ENCODE measurements at regions not wholly inside any gene's neighbourhood (a gene's known extent, or its start where the extent isn't known, plus 50 kb on each side); places are given as distances from the start of the nearest gene placed in this dataset.

DNA sequence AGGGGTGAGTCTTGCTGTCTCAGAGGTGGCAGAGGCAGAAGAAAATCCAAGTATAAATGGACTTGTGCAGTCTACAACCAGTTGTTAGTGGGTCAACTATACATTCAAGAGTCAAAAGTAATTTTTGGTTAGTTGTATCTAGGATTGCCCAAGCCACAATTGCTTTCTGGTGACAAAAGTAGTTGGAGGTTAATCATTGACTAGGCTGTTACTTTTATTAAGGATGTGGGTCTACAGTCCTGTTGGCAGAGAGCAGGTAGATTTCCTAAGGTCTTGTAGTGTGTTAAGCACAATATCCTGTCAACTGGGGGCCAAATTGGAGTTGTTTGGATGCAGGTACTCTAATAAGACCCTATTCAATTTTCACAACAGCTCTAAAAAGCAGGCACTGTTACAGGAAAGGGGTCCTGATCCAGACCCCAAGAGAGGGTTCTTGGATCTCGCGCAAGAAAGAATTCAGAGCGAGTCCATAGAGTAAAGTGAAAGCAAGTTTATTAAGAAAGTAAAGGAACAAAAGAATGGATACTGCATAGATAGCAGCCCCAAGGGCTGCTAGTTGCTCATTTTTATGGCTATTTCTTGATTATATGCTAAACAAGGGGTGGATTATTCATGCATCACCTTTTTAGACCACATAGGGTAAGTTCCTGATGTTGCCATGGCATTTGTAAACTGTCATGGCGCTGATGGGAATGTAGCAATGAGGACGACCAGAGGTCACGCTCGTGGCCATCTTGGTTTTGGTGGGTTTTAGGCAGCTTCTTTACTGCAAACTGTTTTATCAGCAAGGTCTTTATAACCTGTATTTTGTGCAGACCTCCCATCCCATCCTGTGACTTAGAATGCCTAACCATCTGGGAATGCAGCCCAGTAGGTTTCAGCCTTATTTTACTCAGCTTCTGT is 232.6 kb upstream of the SRRM4 start:
- in situ Hi-C loops (cut with HindIII; ENCODE audit: low sequenced_read_pairs), result no loop called here

DNA sequence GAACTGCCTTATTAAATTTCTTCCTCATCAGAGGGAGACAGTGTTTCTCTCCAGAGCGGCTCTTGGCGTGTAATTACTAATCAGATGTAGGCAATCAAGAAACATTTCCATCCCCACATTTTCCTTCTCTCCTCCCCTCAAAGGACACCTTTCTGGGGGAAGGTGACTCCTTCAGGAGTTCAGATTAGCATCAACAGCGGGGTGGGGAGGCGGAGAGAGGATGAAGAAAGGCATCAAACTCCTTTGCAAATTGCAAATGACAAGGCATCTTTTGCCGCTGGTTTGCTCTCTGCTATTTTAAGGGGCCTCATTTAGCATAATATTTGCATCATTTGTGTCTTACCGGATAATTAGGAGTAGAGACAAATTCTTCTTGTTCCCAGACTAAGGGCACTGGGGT is 231.7 kb upstream of the SRRM4 start:
- in situ Hi-C loops (cut with HindIII; ENCODE audit: low sequenced_read_pairs), result no loop called here

DNA sequence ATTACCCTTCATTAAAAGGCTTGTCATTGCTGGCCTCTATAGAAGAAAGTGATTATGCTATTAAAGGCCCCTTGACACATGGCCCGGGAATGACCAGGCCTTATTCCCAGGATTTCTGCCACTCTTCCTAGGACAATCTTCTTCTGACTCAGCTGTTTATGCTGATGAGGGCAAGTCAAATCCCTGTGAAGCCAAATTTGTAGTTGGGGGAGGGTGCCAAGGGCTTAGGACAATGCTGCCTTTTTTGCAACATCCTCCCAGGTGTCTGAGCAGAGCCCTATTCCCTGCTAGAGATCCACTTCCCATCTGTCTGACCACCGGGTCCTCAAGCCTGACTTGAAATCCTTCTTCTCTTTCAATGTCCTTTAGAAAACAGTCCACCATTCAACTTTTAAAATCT is 230.7 kb upstream of the SRRM4 start:
- in situ Hi-C loops (cut with HindIII; ENCODE audit: low sequenced_read_pairs), result no loop called here

DNA sequence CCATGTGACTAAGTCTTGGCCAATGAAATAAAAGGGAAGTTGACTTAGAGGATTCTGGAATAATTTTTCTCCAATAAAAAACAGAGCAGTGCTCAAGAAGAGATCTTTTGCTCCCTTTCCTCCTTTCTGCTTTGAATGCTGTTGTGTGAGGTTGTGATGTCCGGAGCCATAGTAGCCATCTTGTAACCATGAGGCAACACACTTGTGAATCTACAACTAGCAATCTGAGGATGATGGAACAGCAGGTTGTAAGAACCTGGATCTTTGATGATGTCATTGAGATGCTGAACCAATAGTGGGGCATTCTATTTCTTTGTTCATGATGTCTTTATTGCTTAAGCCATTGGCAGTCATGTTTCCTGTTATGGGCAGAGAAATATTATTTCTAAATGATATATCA is 230.0 kb upstream of the SRRM4 start:
- in situ Hi-C loops (cut with HindIII; ENCODE audit: low sequenced_read_pairs), result no loop called here

DNA sequence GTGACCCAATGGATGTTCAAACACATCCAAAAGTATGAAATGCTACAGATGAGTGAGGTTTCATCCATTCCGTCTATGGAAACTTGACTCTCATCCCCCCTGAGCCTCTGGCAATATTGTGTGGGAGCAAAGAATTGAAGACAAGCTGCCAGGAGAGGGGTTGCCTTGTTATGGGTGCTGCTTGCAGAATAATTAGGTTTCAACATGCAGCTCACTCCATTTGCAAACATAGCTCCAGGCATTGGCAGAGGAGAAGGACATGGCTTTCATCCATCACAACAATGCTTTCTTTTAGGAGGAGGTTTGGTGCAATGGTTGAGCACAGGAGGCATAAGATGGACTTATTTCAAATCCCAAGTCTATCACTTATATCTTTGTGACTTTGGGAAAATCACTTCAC is 220.7 kb upstream of the SRRM4 start:
- in situ Hi-C loops (cut with HindIII; ENCODE audit: low sequenced_read_pairs), result no loop called here

DNA sequence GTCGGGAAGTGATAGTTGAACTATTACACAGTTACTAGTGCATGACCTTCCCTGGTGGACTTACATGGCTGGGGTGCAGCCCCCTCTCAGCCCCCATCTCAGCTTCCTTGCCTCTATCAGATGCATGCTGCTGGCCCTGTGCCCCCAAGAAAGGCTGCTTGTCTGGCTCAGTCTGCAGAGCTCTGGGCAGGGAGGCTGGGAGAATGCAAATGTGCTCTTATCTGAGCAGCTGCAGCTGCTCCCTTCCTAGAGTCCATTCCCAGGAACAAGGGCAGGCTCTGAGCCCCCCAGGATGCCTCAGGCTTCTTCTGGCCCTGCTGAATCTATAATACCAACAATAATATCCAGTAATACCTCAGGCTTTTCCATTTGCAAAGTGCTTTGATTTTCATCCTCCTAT is 218.1 kb upstream of the SRRM4 start:
- in situ Hi-C loops (cut with HindIII; ENCODE audit: low sequenced_read_pairs), result no loop called here

DNA sequence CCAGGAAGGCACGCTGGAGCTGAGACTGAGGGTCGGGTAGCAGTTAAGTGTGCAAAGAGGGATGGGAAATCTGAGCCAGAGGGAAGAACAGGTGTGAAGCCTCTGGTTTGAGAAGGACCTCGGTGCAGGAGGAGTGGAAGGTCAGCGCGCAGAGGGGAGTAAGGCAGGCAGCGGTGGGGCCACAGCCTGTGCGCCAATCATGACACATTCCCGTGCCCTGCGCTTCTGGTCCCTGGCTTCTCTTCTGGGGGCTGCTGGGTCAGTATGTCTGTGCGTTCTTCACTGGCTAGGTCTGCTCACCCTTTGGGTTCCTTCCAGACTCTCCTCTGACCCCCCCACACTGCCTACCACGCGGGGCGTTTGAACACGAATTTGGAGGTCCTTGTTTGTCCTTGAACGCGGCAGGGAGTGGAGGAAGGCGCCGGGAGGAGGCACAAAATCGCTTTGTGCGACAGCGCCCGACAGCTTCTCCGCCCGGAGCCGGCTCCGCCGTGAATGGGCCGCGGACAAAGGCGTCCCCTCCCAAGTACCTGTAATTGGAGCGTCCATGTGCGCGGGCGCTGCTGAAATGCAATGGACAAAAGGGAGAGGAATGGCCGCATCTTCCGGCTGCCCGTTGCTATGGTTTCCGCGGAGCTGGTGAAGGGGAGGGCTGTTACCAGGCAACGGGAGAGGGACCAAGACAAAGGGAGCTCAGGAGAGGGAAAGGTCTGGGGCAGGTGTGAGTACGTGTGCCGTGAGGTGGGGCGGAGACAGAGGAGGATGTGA is 207.2 kb upstream of the SRRM4 start:
- in situ Hi-C loops (cut with HindIII; ENCODE audit: low sequenced_read_pairs), result no loop called here

DNA sequence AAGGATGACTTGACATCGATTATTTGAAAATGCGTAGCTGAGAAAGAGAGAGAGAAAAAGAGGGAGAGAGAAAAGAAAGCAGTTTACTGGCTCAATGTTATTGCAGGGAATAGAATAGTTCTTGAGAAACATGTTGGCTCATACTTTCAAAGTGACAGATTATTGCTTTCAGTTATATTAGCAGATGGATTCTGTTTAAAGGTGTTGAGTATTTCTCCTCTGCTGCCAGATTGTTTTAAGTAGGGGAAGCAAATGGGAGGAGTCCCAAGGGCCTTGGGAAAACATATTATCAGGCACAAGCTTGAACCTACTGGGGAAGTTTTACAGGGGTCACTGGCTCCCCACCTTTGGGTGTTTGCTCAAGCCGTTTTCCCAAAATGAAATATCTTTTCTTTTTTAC is 203.8 kb upstream of the SRRM4 start:
- in situ Hi-C loops (cut with HindIII; ENCODE audit: low sequenced_read_pairs), result no loop called here

DNA sequence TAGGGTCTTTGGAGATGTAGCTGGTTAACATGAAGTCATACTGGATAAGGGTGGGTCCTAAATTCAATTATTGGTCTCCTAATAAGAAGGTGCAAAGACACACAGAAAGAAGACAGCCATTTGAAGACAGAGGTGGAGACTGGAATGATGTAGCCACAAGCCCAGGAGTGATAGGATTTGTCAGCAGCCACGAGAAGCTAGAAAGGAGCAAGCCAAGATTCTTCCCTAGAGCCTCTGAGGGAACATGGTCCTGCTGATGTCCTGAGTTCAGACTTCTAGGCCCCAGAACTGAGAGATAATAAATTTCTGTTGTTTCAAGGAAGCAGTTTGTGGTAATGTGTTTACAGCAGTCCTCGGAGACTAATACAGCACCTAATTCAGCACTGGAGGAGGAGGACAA is 203.3 kb upstream of the SRRM4 start:
- in situ Hi-C loops (cut with HindIII; ENCODE audit: low sequenced_read_pairs), result no loop called here

DNA sequence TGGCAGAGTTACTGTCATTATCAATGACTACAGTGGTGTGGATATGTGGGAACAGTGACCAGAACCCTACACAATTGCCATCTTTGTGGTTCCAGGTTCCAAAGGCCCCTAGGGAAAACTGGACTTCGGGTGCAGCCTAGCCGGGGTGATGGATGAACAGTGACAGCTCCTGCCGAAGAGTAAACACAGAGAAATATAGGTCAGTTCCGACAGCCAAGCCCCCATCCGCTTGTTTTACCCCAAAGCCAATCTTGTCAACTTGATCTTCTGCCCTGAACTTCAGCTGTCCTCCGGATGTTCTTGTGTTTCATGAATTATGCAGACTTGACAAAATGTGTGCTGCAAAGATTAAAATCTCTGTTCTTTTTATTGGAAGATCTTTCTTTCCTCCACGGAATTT is 200.4 kb upstream of the SRRM4 start:
- in situ Hi-C loops (cut with HindIII; ENCODE audit: low sequenced_read_pairs), result loop anchor here (5.0 kb wide), 1 partner anchor 64 kb away; no protein-coding TSS in a partner anchor

DNA sequence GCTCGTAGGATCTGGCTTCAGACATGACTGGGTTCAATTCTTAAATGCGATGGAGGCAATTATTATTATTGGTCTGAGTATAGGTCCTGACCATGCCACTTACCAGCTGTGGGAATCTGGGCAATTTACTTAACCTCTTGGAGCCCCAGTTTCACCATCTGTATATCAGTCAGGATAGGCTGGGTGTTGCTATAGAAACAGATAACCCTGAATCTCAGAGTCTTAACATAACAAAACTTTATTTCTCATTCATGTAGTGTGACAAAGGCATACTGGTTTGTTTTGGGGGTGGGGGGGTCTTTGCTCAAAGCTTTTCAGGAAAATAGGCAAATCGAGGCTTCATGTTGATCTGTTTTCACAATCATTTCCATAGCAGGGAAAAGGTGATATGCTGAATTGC is 199.6 kb upstream of the SRRM4 start:
- in situ Hi-C loops (cut with HindIII; ENCODE audit: low sequenced_read_pairs), result loop anchor here (5.0 kb wide), 1 partner anchor 64 kb away; no protein-coding TSS in a partner anchor

DNA sequence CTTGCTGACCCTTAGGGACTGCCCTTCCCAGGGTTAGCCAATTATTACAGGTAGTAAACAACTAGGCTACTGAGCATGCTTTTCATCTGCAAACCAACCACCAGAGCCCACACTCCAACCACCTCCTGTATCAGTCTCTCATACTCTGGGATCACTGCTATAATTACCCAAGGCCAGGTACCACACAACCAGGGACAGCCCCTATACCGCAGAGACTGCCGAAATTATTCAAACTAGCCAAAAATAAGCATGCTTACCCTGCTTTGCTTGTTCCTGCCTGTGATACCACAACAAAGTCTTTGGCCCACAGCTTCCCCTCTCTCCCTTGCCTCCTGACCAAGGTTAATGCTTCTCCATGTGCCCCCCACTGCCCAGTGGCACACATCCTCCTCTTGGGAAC is 197.6 kb upstream of the SRRM4 start:
- in situ Hi-C loops (cut with HindIII; ENCODE audit: low sequenced_read_pairs), result loop anchor here (5.0 kb wide), 1 partner anchor 66 kb away; no protein-coding TSS in a partner anchor

DNA sequence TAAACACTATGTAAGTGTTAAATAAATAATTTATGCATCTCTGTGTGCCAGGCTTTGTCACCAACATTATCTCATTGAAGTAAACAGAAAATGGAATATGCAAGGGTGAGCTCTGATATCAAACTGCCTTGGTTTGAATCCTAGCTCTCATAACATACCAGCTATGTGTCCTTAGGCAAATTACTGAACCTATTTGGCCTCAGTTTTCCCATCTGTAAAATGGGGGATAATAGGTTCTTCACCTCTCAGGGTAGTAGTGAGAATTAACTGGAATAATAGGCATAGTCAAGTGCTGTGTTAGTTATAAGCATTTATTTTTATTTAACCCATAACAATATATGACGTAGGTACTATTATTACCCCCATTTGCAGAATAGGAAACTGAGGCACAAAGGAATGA is 190.8 kb upstream of the SRRM4 start:
- in situ Hi-C loops (cut with HindIII; ENCODE audit: low sequenced_read_pairs), result no loop called here

DNA sequence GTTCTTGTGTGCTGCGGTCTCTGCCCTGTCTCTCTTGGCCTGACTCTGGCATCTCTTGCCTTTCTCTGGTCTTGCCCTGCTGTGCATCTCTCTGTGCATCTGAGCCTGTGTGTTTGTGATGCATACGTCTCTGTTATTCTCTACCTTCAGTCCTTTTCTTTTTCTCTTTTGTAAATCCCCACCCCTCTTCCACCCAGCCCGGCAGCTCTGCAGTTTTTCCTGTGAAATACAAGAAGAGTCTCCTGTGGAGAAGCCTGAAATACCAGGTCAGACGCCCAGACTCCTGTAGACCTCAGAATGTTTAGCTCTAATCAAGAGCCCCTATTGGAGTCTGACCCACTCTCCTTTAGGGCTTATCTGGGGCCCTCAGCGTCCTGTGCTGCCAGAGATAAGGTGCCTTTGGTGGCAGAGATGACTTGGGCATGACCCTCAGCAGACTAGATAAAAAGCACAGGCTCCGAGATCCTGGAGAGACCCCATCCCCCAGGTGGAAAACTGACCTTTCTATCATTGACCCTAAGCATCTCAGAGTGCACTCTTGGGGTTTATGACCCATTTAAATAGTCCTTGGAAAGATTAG is 167.5 kb upstream of the SRRM4 start:
- in situ Hi-C loops (cut with HindIII; ENCODE audit: low sequenced_read_pairs), result no loop called here

DNA sequence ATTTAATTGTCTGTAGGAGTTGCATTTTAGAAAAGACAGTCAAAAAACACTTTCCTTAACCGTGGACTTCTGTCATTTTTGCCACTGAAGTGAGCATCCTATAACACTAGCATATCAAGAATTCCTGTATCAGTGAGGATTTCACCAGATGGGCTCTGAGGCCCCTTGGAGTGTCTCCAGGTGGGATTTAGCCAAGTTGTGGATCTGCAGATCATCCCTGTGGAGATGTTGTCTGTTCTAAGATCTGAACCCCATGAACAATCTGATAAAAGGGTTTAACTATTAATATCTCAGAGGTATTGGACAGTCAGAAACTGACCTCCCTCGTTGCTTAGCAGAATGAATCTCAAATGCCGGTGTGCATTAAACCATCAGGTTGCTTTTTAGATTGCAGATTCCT is 165.0 kb upstream of the SRRM4 start:
- in situ Hi-C loops (cut with HindIII; ENCODE audit: low sequenced_read_pairs), result no loop called here

DNA sequence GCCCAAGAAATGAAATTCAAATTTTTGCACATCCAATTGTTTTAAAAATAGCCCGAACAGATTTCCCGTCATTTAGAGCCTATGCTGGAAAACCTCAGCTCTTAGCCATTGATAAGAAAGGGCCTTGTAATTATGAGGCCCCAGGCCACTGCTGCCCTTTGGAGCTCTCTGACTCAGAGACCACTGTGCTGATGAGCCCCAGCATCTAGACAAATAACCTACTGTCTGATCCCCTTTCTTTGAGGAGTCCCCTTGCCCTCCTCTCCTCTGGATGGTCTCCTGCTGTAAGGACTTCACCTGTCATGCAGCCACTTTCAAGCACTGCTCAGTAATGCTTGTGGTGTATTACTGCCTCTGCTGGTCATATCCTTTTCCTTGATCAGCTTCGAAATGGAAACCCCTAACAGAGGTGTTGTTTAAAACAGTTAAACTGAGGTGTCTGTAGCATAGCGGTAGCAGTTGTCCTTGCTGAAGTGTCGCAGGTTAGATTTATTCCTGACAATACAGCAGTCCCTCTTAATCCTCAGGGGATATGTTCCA is 159.9 kb upstream of the SRRM4 start:
- in situ Hi-C loops (cut with HindIII; ENCODE audit: low sequenced_read_pairs), result no loop called here

DNA sequence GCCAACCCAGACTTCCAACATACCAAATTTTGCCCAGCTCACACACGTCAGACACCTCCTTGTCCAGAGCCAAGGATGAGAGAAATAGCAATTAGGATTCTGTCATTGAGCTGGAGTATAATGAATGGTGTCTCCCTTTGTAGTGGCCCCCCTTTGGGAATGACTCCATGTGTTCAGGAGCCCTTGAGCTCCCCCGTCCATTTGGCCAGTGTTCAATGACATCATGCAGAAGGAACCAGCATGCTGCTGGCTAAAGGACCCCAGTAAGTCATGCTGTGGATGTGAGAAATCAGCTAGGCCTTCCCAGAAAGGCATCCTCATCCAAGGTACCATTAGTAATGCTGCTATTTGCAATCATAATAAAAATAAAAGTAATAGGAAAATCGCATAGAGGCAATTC is 158.8 kb upstream of the SRRM4 start:
- in situ Hi-C loops (cut with HindIII; ENCODE audit: low sequenced_read_pairs), result no loop called here

DNA sequence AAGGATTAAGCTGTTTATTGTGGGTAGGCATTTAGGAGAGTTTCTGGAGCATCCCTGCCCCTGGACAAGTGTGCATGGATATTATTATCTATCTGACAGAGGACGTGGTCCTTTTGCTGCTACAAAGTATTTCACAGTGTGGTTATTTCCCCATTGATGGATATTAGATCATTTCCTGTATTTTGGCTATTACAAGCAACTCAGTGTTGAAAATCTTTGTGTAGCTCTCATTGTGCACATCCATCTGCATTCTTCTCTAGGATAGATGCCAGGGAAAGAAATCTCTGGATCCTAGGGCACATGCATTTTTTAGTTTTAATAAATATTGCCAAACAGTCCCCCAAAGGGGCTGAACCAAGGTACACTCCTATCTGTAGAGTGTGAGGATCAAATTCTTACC is 154.3 kb upstream of the SRRM4 start:
- in situ Hi-C loops (cut with HindIII; ENCODE audit: low sequenced_read_pairs), result no loop called here

DNA sequence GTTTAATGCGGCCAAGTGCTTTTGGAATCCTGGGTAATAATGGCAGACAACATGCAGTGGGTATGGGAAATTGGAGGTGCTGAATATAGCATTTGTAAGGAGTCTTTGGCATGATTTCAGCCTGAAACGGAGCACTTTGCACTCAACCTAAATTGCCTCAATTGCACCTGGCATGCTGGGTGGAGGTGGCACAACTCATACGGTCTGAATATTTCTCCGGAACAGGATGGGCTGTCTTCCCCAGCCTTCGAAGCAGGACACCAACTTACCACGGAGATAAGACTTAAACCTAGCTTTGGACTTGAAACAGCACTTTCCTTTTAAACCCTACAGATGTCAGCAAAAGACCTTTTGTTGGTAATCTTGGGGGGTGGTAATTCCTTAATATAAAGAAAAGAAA is 153.7 kb upstream of the SRRM4 start:
- in situ Hi-C loops (cut with HindIII; ENCODE audit: low sequenced_read_pairs), result no loop called here

DNA sequence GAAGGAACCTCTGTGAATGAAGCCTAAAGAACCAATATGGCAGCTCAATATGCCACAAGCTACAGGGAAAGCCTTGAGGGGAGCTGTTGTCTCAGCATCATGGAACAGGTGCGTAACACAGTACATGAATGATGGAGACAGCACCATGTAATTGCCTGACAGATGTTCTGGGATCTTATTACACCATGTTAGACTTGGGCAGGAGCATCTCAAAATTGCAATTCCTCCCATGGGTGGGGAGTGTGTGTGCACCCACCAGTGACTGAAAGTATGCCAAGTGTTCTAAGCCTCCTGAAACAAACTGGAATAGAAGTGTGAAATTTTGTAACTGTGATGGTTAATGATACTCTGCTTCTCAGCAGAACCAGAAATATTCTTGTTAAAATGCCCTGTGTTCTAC is 151.0 kb upstream of the SRRM4 start:
- in situ Hi-C loops (cut with HindIII; ENCODE audit: low sequenced_read_pairs), result no loop called here

DNA sequence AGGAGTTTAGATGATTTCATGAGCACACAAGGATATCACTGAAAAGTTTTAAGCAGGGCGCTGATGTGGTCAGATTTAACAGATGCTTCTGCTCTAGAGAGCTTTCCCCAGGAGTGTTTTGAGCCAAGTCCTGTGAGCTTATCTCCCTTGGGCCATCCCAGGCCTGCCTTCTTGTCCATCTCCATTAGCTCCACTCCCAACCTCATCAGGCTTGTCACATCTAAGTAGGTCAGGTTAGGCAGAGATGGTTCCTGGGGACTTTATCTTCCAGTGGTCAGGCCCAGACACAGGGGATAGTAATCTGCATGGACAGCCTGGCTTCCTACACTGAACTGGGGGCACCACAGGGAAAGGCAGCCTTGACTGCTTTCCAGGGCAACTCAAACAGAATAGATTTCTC is 145.4 kb upstream of the SRRM4 start:
- in situ Hi-C loops (cut with HindIII; ENCODE audit: low sequenced_read_pairs), result no loop called here
